Midbrain (tissue), 1 donor: ENCODE measurements at regions not wholly inside any gene's neighbourhood (a gene's known extent, or its start where the extent isn't known, plus 50 kb on each side); places are given as distances from the start of the nearest gene placed in this dataset.
"Not testable (repeated sequence)": the region's sequence is repeated elsewhere in the genome, so short reads cannot be mapped to it uniquely, and the experiment has no call there.

Experiments used
- DNase-seq: peaks from one replicate; lab custom pipeline; 2025; lab: John Stamatoyannopoulos, UW

DNA sequence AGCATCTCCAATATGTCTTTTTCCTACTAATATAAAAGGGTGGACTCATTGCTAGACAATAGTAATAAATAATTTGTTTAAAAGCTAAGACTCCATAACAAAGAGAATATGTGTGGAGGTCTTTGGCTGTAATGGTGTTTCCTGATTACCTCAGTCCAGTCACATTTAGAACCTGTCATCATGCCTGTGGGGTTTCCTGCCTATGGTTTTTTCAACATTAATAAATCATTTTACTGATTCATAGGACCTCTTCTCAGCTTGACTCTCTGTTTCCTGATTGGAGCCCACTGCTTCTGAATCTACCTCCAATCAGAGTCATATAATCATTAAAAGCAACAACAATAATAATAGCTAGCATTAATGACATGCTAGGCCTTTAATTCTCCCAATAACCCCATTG is 52.4 kb upstream of the GNAI1 start:
- no peak for DNase-seq

DNA sequence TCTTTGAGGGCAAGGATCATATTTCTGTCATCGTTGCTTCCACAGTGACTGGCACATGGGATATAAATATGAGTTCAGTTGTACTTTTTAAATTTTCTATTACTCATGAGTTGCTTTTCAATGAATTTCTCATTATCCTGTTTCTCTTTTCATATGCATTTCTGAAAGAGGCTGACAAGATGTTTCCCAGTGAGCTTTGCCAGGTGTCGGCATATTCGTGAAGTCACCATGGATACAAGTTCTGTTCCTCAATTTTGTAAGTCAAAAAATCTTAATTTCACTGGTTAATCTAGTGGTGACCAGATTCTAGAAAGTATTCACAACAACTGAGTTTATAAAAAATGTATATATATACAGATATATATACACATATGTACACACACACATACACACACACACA is 55.7 kb upstream of the GNAI1 start:
- no peak for DNase-seq

DNA sequence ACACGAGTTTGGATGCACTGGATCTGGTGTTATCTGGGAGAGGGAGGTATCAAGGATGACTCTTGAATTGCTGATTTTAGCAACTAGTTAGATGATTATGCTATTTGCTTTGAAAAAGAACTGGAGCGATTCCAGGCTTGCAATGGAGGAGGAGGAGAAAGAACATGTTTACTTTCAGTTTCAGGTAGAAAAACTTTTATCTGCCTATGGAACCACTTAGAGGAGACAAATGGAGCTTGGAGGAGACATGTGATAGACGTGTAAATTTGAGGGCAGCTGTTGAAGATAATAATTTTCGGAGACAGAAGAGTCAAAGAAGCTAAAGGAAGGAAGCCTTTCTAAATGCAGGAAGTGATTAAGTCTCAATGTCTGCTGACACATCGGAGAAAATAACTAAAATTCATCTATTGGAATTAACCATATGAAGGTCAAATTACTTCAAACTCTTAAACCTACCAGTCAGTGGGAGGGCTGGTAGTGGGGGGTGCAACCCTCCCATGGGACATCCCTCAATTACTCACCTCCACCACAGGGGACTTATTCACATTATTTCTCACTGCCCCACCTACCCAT is 56.4 kb upstream of the GNAI1 start:
- no peak for DNase-seq

DNA sequence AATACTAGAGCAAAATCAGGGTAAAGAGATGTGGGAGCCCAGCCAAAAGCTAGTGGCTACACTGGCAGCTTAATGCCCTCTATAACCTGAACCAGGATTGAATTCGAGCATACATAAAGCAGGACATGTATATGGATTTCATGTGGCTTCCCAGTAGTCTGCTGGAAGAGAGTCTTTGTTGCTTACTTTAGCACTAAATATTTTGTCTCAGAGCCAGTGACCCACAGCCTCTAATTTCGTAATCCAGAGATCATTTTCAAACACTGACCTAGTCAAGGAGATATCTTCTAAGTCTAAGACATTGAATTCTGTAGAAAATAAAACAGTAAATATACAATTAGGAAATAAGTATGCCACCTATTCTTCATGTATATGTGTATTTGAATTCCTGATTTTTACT is 64.2 kb upstream of the GNAI1 start:
- no peak for DNase-seq

DNA sequence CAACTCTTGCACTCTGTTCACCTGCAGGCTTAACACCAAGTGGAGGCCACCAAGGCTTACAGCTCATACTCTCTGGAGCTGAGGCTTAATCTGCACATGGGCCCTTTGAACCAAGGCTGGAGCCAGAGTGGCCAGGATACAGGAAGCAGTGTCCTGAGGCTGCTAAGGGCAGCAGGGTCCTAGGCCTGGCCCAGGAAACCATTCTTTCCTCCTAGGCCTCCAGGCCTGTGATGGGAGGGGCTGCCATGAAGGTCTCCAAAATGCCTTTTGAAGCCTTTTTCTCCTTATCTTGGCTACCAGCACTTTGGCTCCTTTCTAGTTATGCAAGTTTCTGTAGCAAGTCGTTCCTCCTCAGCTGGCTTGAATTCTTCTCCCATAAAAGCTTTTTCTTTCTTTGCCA is 68.0 kb upstream of the GNAI1 start:
- no peak for DNase-seq

DNA sequence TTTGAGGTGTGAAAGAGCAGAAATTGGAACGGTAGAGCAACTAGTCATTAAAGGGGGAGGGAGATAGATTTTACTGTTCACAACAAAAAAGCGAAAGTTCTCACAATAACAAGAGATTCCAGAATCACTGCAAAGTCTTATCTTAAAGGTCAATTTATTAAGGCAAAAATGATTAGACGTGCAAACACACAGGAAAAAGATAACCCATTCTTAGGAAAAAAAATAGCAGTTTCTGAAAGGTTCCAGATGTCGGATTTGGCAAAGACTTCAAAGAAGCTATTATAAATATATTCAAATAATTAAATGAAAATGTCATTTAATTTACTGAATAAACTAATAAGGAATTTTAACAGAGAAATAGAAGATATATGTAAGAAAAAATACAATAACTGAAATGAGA is 70.8 kb upstream of the GNAI1 start:
- no peak for DNase-seq

DNA sequence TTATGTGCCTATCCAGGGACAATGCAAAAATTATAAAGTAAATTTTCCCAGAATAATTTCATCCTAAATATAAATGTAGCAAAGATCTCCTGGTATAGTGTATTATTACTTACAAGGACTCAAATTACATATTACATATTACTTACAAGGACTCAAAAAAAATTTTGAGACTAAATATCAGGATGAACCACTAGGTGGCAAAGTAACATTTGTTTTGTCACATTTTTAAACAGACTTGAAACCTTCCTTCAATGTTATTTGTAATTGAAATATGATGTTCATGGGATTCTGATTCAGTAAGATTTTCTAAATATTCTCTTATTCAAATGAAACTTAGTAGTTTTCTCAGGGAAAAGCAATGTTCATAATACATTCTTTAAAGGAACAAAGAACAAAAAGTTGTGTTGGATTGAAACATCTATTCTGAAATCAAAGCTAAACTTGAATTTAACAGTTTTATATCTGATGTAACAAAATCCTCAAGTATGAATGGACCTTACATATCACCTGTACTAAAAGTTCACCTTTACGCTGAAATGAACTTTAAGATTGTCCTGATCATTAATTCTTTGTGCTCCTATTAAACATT is 74.3 kb upstream of the GNAI1 start:
- peak; percentile 61 for DNase-seq

DNA sequence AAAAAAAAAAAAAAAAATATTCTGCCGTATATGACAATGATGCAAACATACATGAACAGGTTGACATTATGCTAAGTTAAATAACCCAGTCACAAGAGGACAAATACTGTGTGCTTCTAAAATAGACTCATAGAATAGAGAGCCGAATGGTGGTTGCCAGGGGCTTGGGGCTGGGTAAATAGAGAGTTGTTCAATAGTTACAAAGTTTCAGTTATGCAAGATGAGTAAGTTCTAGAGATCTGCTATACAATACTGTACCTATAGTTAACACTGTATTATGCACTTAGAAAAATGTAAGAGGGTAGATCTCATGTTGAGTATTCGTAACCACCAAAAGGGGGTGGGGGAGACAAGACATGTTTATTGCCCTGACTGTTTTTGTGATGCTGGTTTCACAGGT is 77.1 kb upstream of the GNAI1 start:
- no peak for DNase-seq

DNA sequence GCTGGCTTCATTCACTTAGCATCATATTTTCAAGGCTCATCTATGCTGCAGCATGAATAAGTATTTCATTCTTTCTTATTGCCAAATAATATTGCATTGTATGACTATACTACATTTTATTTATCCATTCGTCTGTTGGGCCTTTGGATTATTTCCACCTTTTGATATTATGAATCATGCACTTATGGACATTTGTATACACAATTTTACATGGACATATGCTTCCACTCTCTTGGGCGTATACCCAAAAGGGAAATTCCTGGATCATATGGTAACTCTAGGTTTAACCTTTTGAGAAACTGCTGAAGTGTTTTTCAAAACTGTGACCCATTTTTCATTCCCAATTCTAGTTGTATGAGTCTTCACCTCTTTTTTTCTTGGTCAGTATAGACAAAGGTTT is 80.3 kb upstream of the GNAI1 start:
- no peak for DNase-seq

DNA sequence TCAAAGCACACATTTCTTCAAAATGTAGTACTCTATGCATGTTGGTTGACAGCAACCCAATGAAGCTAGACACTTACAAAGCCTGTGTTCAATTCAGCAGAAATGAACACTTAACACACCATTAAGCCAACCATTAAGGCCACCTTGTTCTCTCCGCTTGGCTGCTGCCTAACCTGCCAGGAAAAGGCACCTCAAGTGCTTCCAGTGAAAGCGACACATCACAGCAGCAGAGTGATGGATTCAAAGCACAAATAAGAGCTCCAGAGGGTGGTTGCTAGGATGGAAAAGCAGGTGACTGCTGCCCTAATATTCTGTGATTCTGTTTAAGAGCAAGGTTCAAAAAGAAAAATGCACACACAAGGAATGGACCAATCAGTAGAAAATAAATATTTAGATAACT is 81.5 kb upstream of the GNAI1 start:
- DNase-seq, result no peak

DNA sequence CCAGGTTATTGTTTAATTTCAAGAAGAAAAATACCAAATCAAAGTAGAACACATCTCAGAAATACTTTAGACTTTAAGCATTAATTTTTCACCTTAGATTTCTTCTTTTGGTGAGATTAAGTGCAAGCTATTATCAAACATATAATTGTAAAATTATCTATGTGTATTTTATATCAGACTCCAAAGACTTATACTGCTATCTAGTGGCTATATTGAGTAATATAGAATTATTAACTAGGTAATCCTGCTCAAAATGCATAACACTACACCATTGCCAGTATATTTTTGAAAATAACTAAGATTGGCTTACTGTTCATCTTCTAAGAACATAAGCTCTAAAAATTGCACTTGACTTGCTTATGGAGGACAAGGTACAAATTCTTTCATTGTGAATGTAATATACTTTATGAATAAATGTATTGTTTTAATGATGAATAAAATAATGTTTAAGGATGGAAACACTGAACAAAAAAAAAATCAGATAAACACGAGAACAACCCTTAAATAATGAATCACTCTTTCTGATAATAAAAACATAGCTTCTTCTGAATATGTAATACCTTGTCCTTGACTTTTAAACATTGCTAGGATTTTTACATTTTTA is 86.7 kb upstream of the GNAI1 start:
- DNase-seq, result no peak

DNA sequence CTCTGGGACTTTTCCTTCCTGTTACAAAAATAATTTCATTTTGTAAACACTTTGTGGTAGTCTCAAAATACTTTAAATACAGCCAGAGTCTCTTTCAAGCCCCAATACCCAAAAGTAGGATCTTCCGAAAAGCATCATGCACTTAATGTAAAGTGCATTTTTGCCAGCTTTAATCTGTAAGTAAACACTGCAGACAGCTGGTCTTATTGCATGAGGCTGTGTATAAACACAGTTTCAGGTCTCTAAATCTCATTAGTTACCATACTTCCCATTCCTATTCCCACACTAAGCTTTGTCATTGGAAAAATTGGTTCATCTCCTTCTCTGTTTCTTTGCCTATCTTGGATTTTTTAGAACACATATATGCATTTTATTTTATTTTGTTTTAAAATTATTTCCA is 87.6 kb upstream of the GNAI1 start:
- no peak for DNase-seq

DNA sequence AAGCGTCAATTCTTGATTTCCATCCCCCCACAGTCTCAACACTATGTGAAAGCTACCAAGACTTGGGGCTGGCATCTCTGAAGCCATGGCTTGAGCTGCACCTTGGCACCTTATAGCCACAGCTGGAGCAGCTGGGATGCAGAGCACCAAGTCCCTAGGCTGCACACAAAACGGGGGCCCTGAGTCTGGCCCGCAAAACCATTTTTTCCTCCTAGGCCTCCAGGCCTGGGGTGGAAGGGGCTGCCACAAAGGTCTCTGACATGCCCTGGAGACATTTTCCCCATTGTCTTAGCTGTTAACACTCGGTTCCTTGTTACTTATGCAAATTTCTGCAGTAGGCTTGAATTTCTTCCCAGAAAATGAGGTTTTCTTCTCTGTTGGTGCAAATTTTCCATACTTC is 89.8 kb upstream of the GNAI1 start:
- DNase-seq, result no peak

DNA sequence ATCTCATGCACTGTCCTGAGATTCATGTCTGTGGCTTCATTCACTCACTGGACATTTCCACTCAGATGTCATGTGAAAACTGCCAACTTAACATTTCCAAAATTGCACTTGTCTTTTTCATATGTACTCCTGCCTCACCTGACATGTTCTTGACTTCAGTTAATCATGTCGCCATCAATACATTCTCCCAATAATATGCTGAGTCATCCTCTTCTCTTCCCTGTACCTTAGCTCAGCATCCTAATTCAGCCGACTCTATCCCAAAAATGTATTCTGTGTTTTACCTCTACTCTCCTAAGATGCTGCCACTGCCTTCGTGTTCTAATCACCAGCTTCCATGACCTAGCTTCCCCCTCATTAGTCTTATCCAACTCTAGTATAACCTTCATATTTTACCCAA is 93.9 kb upstream of the GNAI1 start:
- DNase-seq, result no peak

DNA sequence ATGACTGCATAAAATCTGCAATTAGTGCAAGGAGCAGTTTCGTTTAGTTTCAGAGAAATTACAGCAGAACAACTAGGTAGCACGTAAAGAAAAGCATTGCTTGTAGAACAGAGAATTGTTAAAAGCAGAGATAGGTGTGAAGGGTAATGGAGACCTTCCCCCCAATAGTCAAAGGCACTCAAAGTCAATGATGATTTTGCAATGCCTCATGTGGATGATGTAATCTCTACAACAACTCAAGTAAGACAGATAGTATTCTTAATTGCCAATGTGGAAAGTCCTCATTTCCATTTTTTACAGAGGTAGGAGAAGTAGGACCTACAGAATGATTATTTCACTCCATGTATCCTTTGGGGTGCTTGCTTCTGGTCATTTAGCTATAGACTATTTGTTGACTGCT is 94.3 kb upstream of the GNAI1 start:
- no peak for DNase-seq

DNA sequence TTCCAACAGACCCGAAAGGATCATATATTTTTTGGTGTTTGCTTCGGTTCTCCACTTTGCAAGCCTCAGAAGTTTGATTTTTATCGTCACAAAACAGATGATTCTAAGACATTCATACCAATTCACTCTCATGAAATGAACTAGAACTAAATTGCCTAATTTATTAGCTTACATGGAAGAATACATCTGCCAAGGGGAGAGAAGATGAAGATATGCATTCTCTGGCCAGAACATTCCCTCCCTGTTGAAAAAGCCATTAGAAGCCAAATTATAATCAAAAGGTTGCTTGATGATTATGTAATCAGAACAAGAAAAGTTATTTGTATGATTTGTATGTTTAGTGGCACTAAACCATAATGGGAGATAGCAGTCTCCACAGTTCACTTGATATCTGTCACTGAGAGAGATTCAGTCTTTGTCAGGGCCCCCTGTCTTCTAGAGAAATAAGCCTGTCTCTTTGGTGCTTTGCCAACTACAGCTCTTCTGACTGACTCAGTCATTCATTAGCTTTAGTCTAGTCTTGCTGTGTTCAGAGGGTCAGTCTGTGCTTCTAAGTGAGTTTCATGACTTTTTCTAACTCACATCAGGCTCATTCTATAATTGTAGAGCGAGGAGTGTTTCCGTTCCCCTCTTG is 95.3 kb upstream of the GNAI1 start:
- DNase-seq, result no peak

DNA sequence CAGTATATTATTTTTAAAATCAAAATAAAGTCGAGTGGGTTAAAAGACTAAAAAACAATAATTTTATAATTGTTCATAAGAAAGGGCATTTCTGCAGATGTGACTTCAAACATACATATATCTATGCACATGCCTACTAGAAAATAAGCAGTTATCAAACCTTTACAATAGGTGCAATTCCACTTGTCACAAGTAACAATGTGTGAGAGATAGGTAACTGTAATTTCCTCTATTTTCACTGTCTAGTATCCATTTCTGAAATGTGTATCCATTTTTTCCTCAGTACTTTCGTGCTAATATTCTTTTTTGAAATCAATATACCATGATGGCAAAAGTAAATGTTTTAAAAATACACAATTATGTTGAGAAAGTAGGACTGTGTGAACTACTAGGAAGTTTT is 96.9 kb upstream of the GNAI1 start:
- DNase-seq, result no peak

DNA sequence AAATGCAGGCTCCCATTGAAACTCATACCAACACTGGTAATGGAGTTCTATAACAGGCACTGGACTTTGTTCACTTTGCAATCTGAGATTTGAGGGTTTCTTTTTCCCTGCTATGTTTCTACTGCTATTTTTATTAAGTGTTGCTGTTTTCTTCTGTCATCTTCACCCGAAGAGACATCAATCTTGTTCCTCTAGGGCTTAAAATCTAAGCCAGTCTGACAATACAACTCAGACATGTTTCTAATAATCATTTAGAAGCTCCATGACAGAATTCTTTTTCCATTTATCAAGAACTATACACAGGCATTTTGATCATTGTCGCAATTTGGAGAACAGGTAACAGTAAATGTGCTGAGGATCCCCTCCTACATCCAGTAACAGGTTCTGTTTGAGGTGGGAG is 98.5 kb upstream of the GNAI1 start:
- DNase-seq, result no peak

DNA sequence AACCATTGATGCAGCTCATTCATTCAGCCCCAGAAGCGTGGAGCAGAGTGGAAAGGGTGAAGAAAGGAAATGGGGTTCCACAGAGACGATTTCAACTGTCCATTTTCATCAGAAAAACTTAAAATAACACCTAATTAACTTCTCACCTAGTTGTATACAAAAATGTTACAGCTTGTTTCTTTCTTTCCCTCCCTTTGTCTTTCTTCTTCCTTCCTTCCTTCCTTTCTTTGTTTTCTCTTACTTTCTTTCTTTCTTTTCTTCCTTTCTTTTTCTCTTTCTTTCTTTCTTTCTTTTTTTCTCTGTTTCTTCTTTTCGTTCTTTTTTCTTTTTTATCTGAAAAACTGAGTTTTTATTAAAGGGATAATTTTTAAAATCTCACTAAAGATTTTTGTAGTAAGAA is 105.9 kb upstream of the GNAI1 start:
- no peak for DNase-seq

DNA sequence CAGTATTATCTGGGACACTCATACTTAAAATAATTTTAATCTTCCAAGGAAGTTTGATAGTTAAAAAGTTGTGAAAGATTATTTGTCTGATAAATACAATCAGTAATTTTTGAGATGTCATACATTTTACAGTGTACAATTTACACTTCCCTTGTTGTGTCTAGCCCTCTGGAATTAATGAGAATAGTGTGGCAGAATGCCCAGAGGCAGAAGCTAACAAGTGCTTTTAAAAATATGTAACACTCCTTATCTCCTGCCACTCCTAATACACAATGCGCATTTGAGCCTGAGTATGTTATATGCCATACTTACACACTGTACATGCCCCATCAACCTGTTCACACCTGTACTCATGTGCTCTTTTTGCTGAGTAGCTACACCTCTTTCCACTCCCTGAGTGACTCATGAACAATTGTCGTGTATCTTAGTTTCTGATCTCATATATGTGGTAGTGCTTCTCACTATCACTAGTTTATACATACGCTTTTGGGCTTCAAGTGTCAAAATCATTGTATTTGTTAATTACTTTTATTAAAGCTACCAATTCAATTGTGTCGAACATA is 106.9 kb upstream of the GNAI1 start:
- DNase-seq, result no peak

DNA sequence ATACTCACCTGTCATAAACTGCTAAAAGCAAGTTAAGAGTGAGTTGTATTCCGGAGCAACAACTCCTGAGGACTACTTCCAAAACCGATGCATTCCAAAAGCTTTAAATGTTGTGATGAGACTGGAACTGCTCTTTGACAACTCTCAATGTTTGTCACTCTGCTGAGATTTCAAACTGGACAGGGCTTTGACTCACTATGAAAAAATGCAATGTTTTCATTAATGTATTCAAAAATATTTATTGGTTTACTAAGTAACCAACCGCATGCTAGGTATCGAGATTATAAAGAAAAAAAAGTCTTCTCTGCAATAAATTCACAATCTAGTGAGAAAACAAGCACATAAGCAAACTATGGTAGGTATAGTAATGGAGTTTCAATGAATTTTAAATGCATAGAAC is 107.9 kb upstream of the GNAI1 start:
- DNase-seq, result no peak

DNA sequence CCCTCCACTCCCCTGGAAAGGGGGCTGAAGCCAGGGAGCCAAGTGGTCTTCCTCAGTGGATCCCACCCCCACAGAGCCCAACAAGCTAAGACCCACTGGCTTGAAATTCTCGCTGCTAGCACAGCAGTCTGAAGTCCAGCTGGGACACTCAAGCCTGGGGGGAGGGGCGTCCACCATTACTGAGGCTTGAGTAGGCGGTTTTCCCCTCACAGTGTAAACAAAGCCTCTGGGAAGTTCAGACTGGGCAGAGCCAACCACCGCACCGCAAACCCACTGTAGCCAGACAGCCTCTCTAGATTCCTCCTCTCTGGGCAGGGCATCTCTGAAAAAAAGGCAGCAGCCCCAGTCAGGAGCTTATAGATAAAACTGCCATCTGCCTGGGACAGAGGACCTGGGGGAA is 114.4 kb upstream of the GNAI1 start:
- DNase-seq, result not testable (repeated sequence)

DNA sequence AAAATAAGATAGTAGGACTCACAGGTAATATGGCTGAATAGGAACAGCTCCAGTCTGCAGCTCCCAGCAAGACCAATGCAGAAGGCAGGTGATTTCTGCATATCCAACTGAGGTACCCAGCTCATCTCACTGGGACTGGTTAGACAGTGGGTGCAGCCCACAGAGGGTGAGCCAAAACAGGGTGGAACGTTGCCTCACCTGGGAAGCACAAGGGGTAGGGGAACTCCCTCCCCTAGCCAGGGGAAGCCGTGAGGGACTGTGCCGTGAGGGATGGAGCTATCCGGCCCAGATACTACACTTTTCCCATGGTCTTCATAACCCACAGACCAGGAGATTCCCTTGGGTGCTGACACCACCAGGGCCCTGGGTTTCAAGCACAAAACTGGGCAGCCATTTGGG is 114.8 kb upstream of the GNAI1 start:
- DNase-seq, result not testable (repeated sequence)
